SK-N-SH (cell line): ENCODE measurements at regions not wholly inside any gene's neighbourhood (a gene's known extent, or its start where the extent isn't known, plus 50 kb on each side); places are given as distances from the start of the nearest gene placed in this dataset.

Source experiments
- CTCF ChIP-seq: fragments of 200-600 bp; sonication (generic); IDR thresholded peaks from 2 replicates; pipeline ENCODE4 v1.6.1; 2017; ENCODE audit warnings: antibody characterized with exemption, mild to moderate bottlenecking, moderate library complexity
- MAX ChIP-seq: IDR thresholded peaks from 2 replicates; pipeline ENCODE4 v1.4.0; 2012; ENCODE audit warnings: low read depth
- RAD21 ChIP-seq: IDR thresholded peaks from 2 replicates; pipeline ENCODE4 v1.6.1; 2012; ENCODE audit warnings: mild to moderate bottlenecking, low read length
- RFX5 ChIP-seq: IDR thresholded peaks from 2 replicates; pipeline ENCODE4 v1.6.1; 2012; ENCODE audit warnings: mild to moderate bottlenecking, improper control_type of control experiment, low read length
- SIN3A ChIP-seq: IDR thresholded peaks from 2 replicates; pipeline ENCODE4 v1.6.1; 2012; ENCODE audit warnings: low read depth, mild to moderate bottlenecking, low read length, moderate library complexity, borderline replicate concordance
- TAF1 ChIP-seq: IDR thresholded peaks from 2 replicates; pipeline ENCODE4 v1.6.1; 2012; ENCODE audit warnings: low read depth, mild to moderate bottlenecking, low read length, moderate library complexity, borderline replicate concordance

- TF ChIP-seq CTCF (no peak), RAD21 (no peak), MAX (no peak), TAF1 (no peak), RFX5 (no peak), SIN3A (no peak)
Measured at GRCh38 chr20:51961964-51962761, 159.8 kb upstream of the SALL4 start.
